Stimulated activated naive B cell treated with anti-CD40 and anti-IgM and Interleukin-4, amounts not matched to agents 10 μg/mL and 1 μg/mL and 100 μg/mL, for 72 hours (primary cell): ENCODE measurements at regions not wholly inside any gene's neighbourhood (a gene's known extent, or its start where the extent isn't known, plus 50 kb on each side); places are given as distances from the start of the nearest gene placed in this dataset.

Experiments used
- ATAC-seq, 2 donors: fragments of 150-1000 bp; cut with Tn5 transposase; replicated peaks; 2 replicates each; pipeline ENCODE4 v1.10.0; 2021; ENCODE audit warnings: moderate library complexity in 1 of 2
- DNase-seq: peaks from one replicate; pipeline ENCODE4 v3.0.0; 2021
- H3K27ac Mint-ChIP-seq: one replicate; pipeline ENCODE4 v1.8.0; 2022; ENCODE audit warnings: mild to moderate bottlenecking, mixed read lengths
- H3K27me3 Mint-ChIP-seq, 2 donors: one replicate each; pipeline ENCODE4 v1.8.0; 2022; ENCODE audit warnings: mixed read lengths in 2 of 2
- H3K36me3 Mint-ChIP-seq, 2 donors: one replicate each; pipeline ENCODE4 v1.8.0; 2022; ENCODE audit warnings: mixed read lengths in 2 of 2, mild to moderate bottlenecking in 1 of 2
- H3K4me1 Mint-ChIP-seq, 2 donors: one replicate each; pipeline ENCODE4 v1.8.0; 2022; ENCODE audit warnings: mixed read lengths in 2 of 2, mild to moderate bottlenecking in 1 of 2
- H3K4me3 Mint-ChIP-seq, 2 donors: one replicate each; pipeline ENCODE4 v1.8.0; 2022; ENCODE audit warnings: mild to moderate bottlenecking in 2 of 2, mixed read lengths in 2 of 2, moderate library complexity in 1 of 2
- H3K9me3 Mint-ChIP-seq, 2 donors: one replicate each; pipeline ENCODE4 v1.8.0; 2022; ENCODE audit warnings: mixed read lengths in 2 of 2, mild to moderate bottlenecking in 1 of 2

- peaks cover 14 to 15% of the 10 kb centered on the region in 2 donors for H3K4me1 Mint-ChIP-seq
- H3K9me3 Mint-ChIP-seq: no peaks in the 10 kb centered on the region
- ATAC-seq (no peak), DNase-seq (no peak)
- H3K27me3 Mint-ChIP-seq: no peaks in the 10 kb centered on the region
- no peak overlapping the region for H3K4me3 Mint-ChIP-seq
- no peaks in the 10 kb centered on the region for H3K36me3 Mint-ChIP-seq
- H3K27ac Mint-ChIP-seq: no peak overlapping the region
Observed at GRCh38 chr2:60285626-60286316, 267.7 kb downstream of the BCL11A start.

- peaks cover 14 to 19% of the 10 kb centered on the region in 2 donors for H3K4me1 Mint-ChIP-seq
- no peaks in the 10 kb centered on the region for H3K27me3 Mint-ChIP-seq
- no peak for DNase-seq
- H3K9me3 Mint-ChIP-seq: peaks cover 0 to 2% of the 10 kb centered on the region in 2 donors
- no peaks in the 10 kb centered on the region for H3K36me3 Mint-ChIP-seq
- ATAC-seq: peak in 1 of 2 donors; percentile 34
- H3K27ac Mint-ChIP-seq: no peak overlapping the region
- no peak overlapping the region for H3K4me3 Mint-ChIP-seq
Observed at GRCh38 chr2:60283626-60284025, 269.8 kb downstream of the BCL11A start.

GRCh38 chr2:60282886-60283285, 270.6 kb downstream of the BCL11A start:
- no peak overlapping the region for H3K27ac Mint-ChIP-seq
- no peaks in the 10 kb centered on the region for H3K36me3 Mint-ChIP-seq
- ATAC-seq (no peak), DNase-seq (no peak)
- no peaks in the 10 kb centered on the region for H3K27me3 Mint-ChIP-seq
- H3K4me1 Mint-ChIP-seq: peaks cover 14 to 19% of the 10 kb centered on the region in 2 donors
- peaks cover 0 to 2% of the 10 kb centered on the region in 2 donors for H3K9me3 Mint-ChIP-seq
- no peak overlapping the region for H3K4me3 Mint-ChIP-seq

GRCh38 chr2:60281730-60282129, 271.7 kb downstream of the BCL11A start:
- Mint-ChIP-seq H3K27ac (no peak overlapping the region), H3K4me3 (no peak overlapping the region), H3K36me3 (no peaks in the 10 kb centered on the region), H3K9me3 (peaks cover 0 to 2% of the 10 kb centered on the region in 2 donors), H3K4me1 (peaks cover 14 to 19% of the 10 kb centered on the region in 2 donors), H3K27me3 (no peaks in the 10 kb centered on the region)
- ATAC-seq: no peak
- DNase-seq: no peak

GRCh38 chr2:60280238-60280637, 273.2 kb downstream of the BCL11A start:
- no peaks in the 10 kb centered on the region for H3K27me3 Mint-ChIP-seq
- ATAC-seq: no peak
- H3K27ac Mint-ChIP-seq: no peak overlapping the region
- H3K4me1 Mint-ChIP-seq: peaks cover 6 to 8% of the 10 kb centered on the region in 2 donors
- no peak overlapping the region for H3K4me3 Mint-ChIP-seq
- no peak for DNase-seq
- peaks cover 3 to 4% of the 10 kb centered on the region in 2 donors for H3K36me3 Mint-ChIP-seq
- H3K9me3 Mint-ChIP-seq: peaks cover 0 to 2% of the 10 kb centered on the region in 2 donors

- Mint-ChIP-seq H3K36me3 (peaks cover 3 to 5% of the 10 kb centered on the region in 2 donors), H3K9me3 (peaks cover 0 to 6% of the 10 kb centered on the region in 2 donors), H3K27ac (no peak overlapping the region)
Observed at GRCh38 chr2:60278906-60279305, 274.5 kb downstream of the BCL11A start.

GRCh38 chr2:60275958-60276357, 277.5 kb downstream of the BCL11A start:
- Mint-ChIP-seq H3K9me3 (peaks cover 0 to 6% of the 10 kb centered on the region in 2 donors), H3K4me1 (peaks cover 0 to 4% of the 10 kb centered on the region in 2 donors), H3K27me3 (no peaks in the 10 kb centered on the region), H3K27ac (peak overlapping the region; percentile 68), H3K4me3 (no peak overlapping the region), H3K36me3 (peaks cover 3 to 5% of the 10 kb centered on the region in 2 donors)
- DNase-seq (no peak), ATAC-seq (no peak)

More at GRCh38 chr2:60278906-60279305, 274.5 kb downstream of the BCL11A start:
- ATAC-seq (no peak), DNase-seq (no peak)
- Mint-ChIP-seq H3K4me3 (no peak overlapping the region), H3K27me3 (no peaks in the 10 kb centered on the region), H3K4me1 (peaks cover 4 to 5% of the 10 kb centered on the region in 2 donors)

GRCh38 chr2:60273836-60274235, 279.6 kb downstream of the BCL11A start:
- no peaks in the 10 kb centered on the region for H3K27me3 Mint-ChIP-seq
- peaks cover 0 to 5% of the 10 kb centered on the region in 2 donors for H3K4me1 Mint-ChIP-seq
- peaks cover 3 to 5% of the 10 kb centered on the region in 2 donors for H3K36me3 Mint-ChIP-seq
- DNase-seq (no peak), ATAC-seq (no peak)
- H3K9me3 Mint-ChIP-seq: peaks cover 0 to 4% of the 10 kb centered on the region in 2 donors
- no peak overlapping the region for H3K4me3 Mint-ChIP-seq
- H3K27ac Mint-ChIP-seq: no peak overlapping the region

GRCh38 chr2:60271713-60272112, 281.7 kb downstream of the BCL11A start:
- peaks cover 0 to 4% of the 10 kb centered on the region in 2 donors for H3K9me3 Mint-ChIP-seq

GRCh38 chr2:60271131-60271530, 282.3 kb downstream of the BCL11A start:
- Mint-ChIP-seq H3K4me3 (no peak overlapping the region), H3K4me1 (peaks cover 0 to 5% of the 10 kb centered on the region in 2 donors), H3K9me3 (peaks cover 0 to 6% of the 10 kb centered on the region in 2 donors), H3K27ac (no peak overlapping the region), H3K36me3 (peaks cover 0 to 1% of the 10 kb centered on the region in 2 donors), H3K27me3 (no peaks in the 10 kb centered on the region)
- DNase-seq (no peak), ATAC-seq (no peak)

More at GRCh38 chr2:60271713-60272112, 281.7 kb downstream of the BCL11A start:
- Mint-ChIP-seq H3K36me3 (peaks cover 3 to 5% of the 10 kb centered on the region in 2 donors), H3K4me3 (no peak overlapping the region), H3K4me1 (peaks cover 0 to 5% of the 10 kb centered on the region in 2 donors), H3K27me3 (no peaks in the 10 kb centered on the region), H3K27ac (no peak overlapping the region)
- ATAC-seq (no peak), DNase-seq (no peak)

GRCh38 chr2:60268661-60269060, 284.8 kb downstream of the BCL11A start:
- H3K36me3 Mint-ChIP-seq: no peaks in the 10 kb centered on the region
- H3K9me3 Mint-ChIP-seq: peaks cover 0 to 2% of the 10 kb centered on the region in 2 donors
- H3K27ac Mint-ChIP-seq: no peak overlapping the region
- DNase-seq: no peak
- H3K4me1 Mint-ChIP-seq: peaks cover 0 to 5% of the 10 kb centered on the region in 2 donors
- H3K4me3 Mint-ChIP-seq: no peak overlapping the region
- H3K27me3 Mint-ChIP-seq: no peaks in the 10 kb centered on the region
- no peak for ATAC-seq

GRCh38 chr2:60268032-60268431, 285.4 kb downstream of the BCL11A start:
- DNase-seq (no peak), ATAC-seq (no peak)
- Mint-ChIP-seq H3K4me3 (no peak overlapping the region), H3K4me1 (peaks cover 0 to 5% of the 10 kb centered on the region in 2 donors), H3K27ac (no peak overlapping the region), H3K36me3 (no peaks in the 10 kb centered on the region), H3K9me3 (peaks cover 0 to 2% of the 10 kb centered on the region in 2 donors), H3K27me3 (no peaks in the 10 kb centered on the region)

GRCh38 chr2:60267122-60267521, 286.3 kb downstream of the BCL11A start:
- H3K27ac Mint-ChIP-seq: no peak overlapping the region
- H3K4me1 Mint-ChIP-seq: peaks cover 0 to 5% of the 10 kb centered on the region in 2 donors
- peaks cover 0 to 2% of the 10 kb centered on the region in 2 donors for H3K9me3 Mint-ChIP-seq
- ATAC-seq (no peak), DNase-seq (no peak)
- H3K27me3 Mint-ChIP-seq: no peaks in the 10 kb centered on the region
- H3K4me3 Mint-ChIP-seq: no peak overlapping the region
- H3K36me3 Mint-ChIP-seq: no peaks in the 10 kb centered on the region

- Mint-ChIP-seq H3K9me3 (peaks cover 0 to 2% of the 10 kb centered on the region in 2 donors), H3K4me3 (no peak overlapping the region), H3K27me3 (no peaks in the 10 kb centered on the region), H3K4me1 (no peaks in the 10 kb centered on the region), H3K36me3 (no peaks in the 10 kb centered on the region), H3K27ac (no peak overlapping the region)
- DNase-seq (no peak), ATAC-seq (no peak)
Observed at GRCh38 chr2:60262178-60262577, 291.3 kb downstream of the BCL11A start.

GRCh38 chr2:60260639-60261296, 292.7 kb downstream of the BCL11A start:
- Mint-ChIP-seq H3K27ac (no peak overlapping the region), H3K4me3 (no peak overlapping the region), H3K36me3 (no peaks in the 10 kb centered on the region), H3K27me3 (no peaks in the 10 kb centered on the region), H3K4me1 (no peaks in the 10 kb centered on the region), H3K9me3 (no peaks in the 10 kb centered on the region)
- DNase-seq (no peak), ATAC-seq (no peak)
